ENCODE measurements at regions not wholly inside any gene's neighbourhood (a gene's known extent, or its start where the extent isn't known, plus 50 kb on each side); places are given as distances from the start of the nearest gene placed in this dataset.

DNA sequence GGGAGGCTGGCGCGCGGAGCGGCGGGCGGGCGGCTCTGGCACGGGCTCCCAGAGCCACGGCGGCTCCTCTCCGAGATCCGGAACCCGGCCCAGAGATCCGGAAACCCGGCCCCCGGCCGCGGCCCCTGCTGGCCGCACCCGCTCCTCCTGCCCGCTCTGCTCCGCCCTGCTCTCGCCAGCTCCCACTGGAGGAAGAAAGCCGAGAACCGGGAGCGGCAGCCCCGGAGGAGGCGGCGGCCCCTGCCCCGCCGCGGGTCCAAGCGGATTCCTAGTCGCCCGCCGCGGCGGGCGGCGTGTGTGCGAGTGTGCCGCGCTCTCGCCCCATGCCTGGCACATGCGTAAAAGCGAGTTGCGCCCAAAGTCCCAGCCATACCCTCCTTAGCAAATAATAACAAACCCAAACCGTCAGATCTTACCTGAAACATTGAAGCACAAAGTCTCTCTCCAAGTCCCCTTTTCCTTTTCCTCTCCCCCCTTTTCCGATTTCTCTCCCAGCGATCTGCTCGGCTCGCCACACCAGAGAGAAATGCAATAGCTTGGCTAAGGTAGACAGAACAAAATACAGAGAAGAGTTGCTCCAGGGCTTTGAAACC lies 108.7 kb upstream of the KCTD1 start:
- Histone ChIP-seq H2AFZ (ENCODE audit: insufficient read depth, low read depth, low read length, poor library complexity, severe bottlenecking) (peak overlapping the region; percentile 87), H4K20me1 (ENCODE audit: insufficient read depth, low read length) (no peaks in the 10 kb centered on the region), H3K27ac (ENCODE audit: low read depth in 1 of 2, low read length in 2 of 2) (peak overlapping the region in 1 of 2 donors; percentile 51), H3K9ac (ENCODE audit: insufficient read depth, low read length, poor library complexity, severe bottlenecking) (peak overlapping the region; percentile 66), H3K4me1 (ENCODE audit: control insufficient read depth in 1 of 2, insufficient read depth in 2 of 2, low read length in 2 of 2) (peaks cover 26 to 37% of the 10 kb centered on the region in 2 donors), H3K36me3 (replicated peaks in 1 of 2; ENCODE audit: control insufficient read depth in 1 of 2, insufficient read depth in 2 of 2, low read length in 2 of 2) (no peaks in the 10 kb centered on the region), H3K4me2 (replicated peaks; ENCODE audit: extremely low read depth, low read length, poor library complexity, severe bottlenecking) (peak overlapping the region; percentile 93), H3K79me2 (ENCODE audit: insufficient read depth, low read length) (no peaks in the 10 kb centered on the region), H3K27me3 (ENCODE audit: control insufficient read depth in 2 of 2, insufficient read depth in 2 of 2, low read length in 2 of 2) (peaks cover 46 to 57% of the 10 kb centered on the region in 2 donors), H3K4me3 (replicated peaks in 1 of 3; ENCODE audit: low read depth in 2 of 3, low read length in 3 of 3) (peak overlapping the region; percentile 40 to 90 (median 54)), H3K9me3 (replicated peaks in 1 of 2; ENCODE audit: control insufficient read depth in 1 of 2, insufficient read depth in 1 of 2, low read length in 2 of 2) (peaks cover 0 to 7% of the 10 kb centered on the region in 2 donors)
- DNase-seq: peak; percentile 46 to 66 (median 58)
- peak overlapping the region; percentile 97 to 99 for H3K4me3 Mint-ChIP-seq
- peak overlapping the region in 4 of 7 donors; percentile 4 to 81 (median 64) for H3K27ac Mint-ChIP-seq
- peaks cover 0 to 5% (median 0%) of the 10 kb centered on the region in 7 donors for H3K9me3 Mint-ChIP-seq
- H3K27me3 Mint-ChIP-seq (ENCODE audit: low read depth in 3 of 3): peaks cover 50 to 59% (median 52%) of the 10 kb centered on the region in 3 donors
- peaks cover 34% of the 10 kb centered on the region for H3K4me1 Mint-ChIP-seq
- peaks cover 3 to 4% of the 10 kb centered on the region in 2 donors for H3K36me3 Mint-ChIP-seq
- intact Hi-C loops (cut with micrococcal nuclease): no loop called here
- TF ChIP-seq, protein P1, sequence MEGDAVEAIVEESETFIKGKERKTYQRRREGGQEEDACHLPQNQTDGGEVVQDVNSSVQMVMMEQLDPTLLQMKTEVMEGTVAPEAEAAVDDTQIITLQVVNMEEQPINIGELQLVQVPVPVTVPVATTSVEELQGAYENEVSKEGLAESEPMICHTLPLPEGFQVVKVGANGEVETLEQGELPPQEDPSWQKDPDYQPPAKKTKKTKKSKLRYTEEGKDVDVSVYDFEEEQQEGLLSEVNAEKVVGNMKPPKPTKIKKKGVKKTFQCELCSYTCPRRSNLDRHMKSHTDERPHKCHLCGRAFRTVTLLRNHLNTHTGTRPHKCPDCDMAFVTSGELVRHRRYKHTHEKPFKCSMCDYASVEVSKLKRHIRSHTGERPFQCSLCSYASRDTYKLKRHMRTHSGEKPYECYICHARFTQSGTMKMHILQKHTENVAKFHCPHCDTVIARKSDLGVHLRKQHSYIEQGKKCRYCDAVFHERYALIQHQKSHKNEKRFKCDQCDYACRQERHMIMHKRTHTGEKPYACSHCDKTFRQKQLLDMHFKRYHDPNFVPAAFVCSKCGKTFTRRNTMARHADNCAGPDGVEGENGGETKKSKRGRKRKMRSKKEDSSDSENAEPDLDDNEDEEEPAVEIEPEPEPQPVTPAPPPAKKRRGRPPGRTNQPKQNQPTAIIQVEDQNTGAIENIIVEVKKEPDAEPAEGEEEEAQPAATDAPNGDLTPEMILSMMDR (IDR thresholded peaks at IDR 0.05): peak; percentile 12
- under 1% methylated on average over 48 of the region's 52 CpGs for WGBS (ENCODE audit: insufficient coverage)

DNA sequence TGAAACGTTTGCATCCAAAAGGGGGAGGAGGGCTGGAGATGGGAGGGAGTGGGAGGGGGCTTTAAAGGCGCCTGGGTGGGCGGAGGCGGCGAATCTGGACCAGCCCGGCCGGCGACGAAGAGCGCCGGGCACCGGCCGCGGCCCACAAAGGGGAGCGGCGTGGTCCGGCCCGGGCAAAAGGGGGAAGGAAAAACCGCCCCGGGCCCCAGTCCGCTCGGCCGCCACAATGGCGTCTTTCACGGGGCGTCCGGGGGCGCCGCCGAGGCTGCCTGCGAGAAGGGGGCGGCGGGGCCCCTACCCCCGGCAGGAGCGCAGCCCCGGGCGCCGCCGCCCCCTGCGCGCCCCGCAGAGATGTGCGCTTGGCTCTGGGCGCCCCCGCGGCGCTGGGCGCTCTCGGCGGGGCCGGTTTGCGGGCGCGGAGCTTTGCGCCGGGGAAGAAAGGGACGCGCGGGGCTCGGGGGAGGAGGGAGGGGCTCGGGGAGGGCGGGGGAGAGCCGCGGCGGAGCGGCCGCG lies 108.1 kb upstream of the KCTD1 start:
- TF ChIP-seq, protein P1 (IDR thresholded peaks at IDR 0.05): peak; percentile 8
- H3K4me1 ChIP-seq (ENCODE audit: control insufficient read depth in 1 of 2, insufficient read depth in 2 of 2, low read length in 2 of 2): peaks cover 26 to 37% of the 10 kb centered on the region in 2 donors
- Mint-ChIP-seq H3K4me3 (peak overlapping the region; percentile 73 to 88), H3K27ac (no peak overlapping the region), H3K36me3 (peaks cover 3 to 4% of the 10 kb centered on the region in 2 donors), H3K4me1 (peaks cover 34% of the 10 kb centered on the region), H3K9me3 (peaks cover 0 to 5% (median 0%) of the 10 kb centered on the region in 7 donors), H3K27me3 (ENCODE audit: low read depth in 3 of 3) (peaks cover 54 to 62% (median 57%) of the 10 kb centered on the region in 3 donors)
- H3K9ac ChIP-seq (ENCODE audit: insufficient read depth, low read length, poor library complexity, severe bottlenecking): peak overlapping the region; percentile 66
- no peaks in the 10 kb centered on the region for H3K79me2 ChIP-seq (ENCODE audit: insufficient read depth, low read length)
- WGBS (ENCODE audit: insufficient coverage): 0% methylated on average over 49 of the region's 68 CpGs
- H3K4me3 ChIP-seq (replicated peaks in 1 of 3; ENCODE audit: low read depth in 2 of 3, low read length in 3 of 3): peak overlapping the region; percentile 41 to 90 (median 62)
- H2AFZ ChIP-seq (ENCODE audit: insufficient read depth, low read depth, low read length, poor library complexity, severe bottlenecking): peak overlapping the region; percentile 87
- H3K4me2 ChIP-seq (replicated peaks; ENCODE audit: extremely low read depth, low read length, poor library complexity, severe bottlenecking): peak overlapping the region; percentile 93
- peaks cover 0 to 7% of the 10 kb centered on the region in 2 donors for H3K9me3 ChIP-seq (replicated peaks in 1 of 2; ENCODE audit: control insufficient read depth in 1 of 2, insufficient read depth in 1 of 2, low read length in 2 of 2)
- no peak overlapping the region for H3K27ac ChIP-seq (ENCODE audit: low read depth in 1 of 2, low read length in 2 of 2)
- H3K27me3 ChIP-seq (ENCODE audit: control insufficient read depth in 2 of 2, insufficient read depth in 2 of 2, low read length in 2 of 2): peaks cover 48 to 61% of the 10 kb centered on the region in 2 donors
- H4K20me1 ChIP-seq (ENCODE audit: insufficient read depth, low read length): no peaks in the 10 kb centered on the region
- H3K36me3 ChIP-seq (replicated peaks in 1 of 2; ENCODE audit: control insufficient read depth in 1 of 2, insufficient read depth in 2 of 2, low read length in 2 of 2): no peaks in the 10 kb centered on the region
- peak in 2 of 3 donors; percentile 24 to 26 for DNase-seq
- intact Hi-C loops (cut with micrococcal nuclease): no loop called here

Data from CD14-positive monocyte (primary cell).